AG04449 (cell line): ENCODE measurements at regions not wholly inside any gene's neighbourhood (a gene's known extent, or its start where the extent isn't known, plus 50 kb on each side); places are given as distances from the start of the nearest gene placed in this dataset.

ENCODE experiments used
- CTCF ChIA-PET: fragments of 350-600 bp; formaldehyde crosslinking; extraction: SDS; loops from one replicate; lab custom pipeline; 2021; ENCODE audit warnings: antibody characterized with exemption; lab: Yijun Ruan, JAX
- POLR2A ChIA-PET: fragments of 400-600, 350-600 bp; formaldehyde crosslinking; extraction: SDS; loops from one replicate; lab custom pipeline; 2020; ENCODE audit warnings: antibody characterized with exemption, inconsistent platforms; lab: Yijun Ruan, JAX
- DNase-seq: peaks from one replicate; pipeline ENCODE4 v3.0.0-alpha.2; 2010; ENCODE audit warnings: low read depth, low spot score
- H3K4me3 ChIP-seq: 2 replicates; pipeline ENCODE4 v1.5.1; 2011; ENCODE audit warnings: low read depth, mild to moderate bottlenecking, control low read depth, low read length
- CTCF ChIP-seq: IDR thresholded peaks from one replicate; pipeline ENCODE4 v1.5.1; 2011; ENCODE audit warnings: mild to moderate bottlenecking, moderate library complexity, low read length, control low read depth, inconsistent platforms; ENCODE audit not compliant: insufficient read depth; ENCODE audit errors: missing control alignments

DNA sequence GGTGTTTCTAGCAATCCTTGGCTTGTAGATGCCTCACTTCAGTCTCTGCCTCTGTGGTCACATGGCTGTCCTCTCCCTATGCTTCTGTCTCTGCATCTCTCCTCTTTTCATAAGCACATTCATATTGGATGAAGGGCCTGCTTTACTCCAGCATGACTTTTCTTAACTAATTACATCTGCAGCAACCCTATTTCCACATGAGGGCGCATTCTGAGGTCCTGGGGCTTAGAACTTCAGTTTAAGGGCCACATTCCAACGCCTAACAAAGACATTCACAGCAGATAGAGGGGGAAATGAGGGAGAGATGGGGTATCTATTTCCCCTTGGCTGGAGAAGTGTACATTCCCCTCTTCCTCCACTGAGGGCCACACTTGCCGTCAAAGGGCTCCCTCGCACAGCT is 489.1 kb upstream of the SALL1 start:
- no peak for DNase-seq
- no peak overlapping the region for H3K4me3 ChIP-seq
- TF ChIP-seq CTCF = no peak
- ChIA-PET POLR2A (no interaction called here), CTCF (no interaction called here)

DNA sequence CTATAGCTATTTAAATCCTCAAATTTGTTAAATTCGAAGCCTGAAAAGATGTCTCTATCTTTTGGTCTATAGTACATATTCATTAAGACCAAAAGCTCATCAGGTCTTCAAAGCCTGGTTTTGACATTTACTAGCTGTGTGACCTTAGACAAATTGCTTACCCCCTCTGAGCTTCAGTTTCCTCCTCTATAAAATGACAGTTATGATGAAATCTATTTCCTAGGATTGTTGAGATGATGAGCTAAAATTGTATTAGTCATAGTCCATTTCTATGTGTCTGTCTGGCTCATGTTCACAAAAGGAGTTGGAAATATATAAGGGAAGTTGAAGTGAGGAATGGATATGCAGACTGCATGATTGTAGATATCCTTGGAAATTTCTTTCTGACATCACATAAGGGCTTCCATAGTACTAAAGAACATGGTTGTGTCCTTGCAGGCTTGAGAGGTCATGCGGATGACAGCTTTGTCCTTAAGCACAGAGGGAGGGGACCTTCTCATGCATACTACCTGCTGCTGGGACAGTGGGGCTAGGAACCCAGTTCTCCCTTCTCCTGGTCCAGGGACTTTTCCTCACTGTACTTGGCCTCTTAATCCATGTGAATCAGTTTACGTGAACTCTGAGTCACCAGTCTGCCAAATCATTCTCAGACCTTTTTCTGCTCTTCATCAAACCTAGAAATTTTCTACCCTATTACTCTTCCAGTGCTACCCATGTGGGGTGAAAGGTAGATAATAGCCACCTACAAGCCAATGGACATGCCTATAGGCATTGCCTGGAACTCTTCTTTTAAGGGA is 487.5 kb upstream of the SALL1 start:
- POLR2A ChIA-PET = interaction anchor here (0.8 kb wide), 1 partner anchor 486 kb away, joined by 3 read pairs; no protein-coding TSS in a partner anchor
- DNase-seq = no peak
- no peak for TF ChIP-seq CTCF
- H3K4me3 ChIP-seq = no peak overlapping the region
- CTCF ChIA-PET = no interaction called here

DNA sequence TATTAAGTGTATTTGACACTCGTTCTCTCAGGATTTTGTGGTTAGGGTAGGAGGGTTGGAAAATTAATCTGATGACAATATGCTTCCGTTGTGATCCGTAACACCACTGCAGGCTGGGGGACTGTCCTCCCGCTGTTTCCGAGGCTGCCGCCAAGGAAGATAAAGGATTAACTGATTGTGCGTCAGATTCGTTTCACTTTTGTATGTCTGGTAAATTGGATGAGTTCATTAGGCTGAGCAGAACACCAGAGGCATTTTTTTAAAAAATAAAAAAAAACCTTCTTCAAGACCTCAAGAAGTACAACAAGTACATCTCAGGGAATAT is 486.7 kb upstream of the SALL1 start:
- no peak overlapping the region; the same call in 1 of the 2 replicates for H3K4me3 ChIP-seq
- ChIA-PET CTCF (no interaction called here), POLR2A (interaction anchor here (0.8 kb wide), 1 partner anchor 485 kb away, joined by 3 read pairs; no protein-coding TSS in a partner anchor)
- TF ChIP-seq CTCF = no peak
- DNase-seq = no peak

DNA sequence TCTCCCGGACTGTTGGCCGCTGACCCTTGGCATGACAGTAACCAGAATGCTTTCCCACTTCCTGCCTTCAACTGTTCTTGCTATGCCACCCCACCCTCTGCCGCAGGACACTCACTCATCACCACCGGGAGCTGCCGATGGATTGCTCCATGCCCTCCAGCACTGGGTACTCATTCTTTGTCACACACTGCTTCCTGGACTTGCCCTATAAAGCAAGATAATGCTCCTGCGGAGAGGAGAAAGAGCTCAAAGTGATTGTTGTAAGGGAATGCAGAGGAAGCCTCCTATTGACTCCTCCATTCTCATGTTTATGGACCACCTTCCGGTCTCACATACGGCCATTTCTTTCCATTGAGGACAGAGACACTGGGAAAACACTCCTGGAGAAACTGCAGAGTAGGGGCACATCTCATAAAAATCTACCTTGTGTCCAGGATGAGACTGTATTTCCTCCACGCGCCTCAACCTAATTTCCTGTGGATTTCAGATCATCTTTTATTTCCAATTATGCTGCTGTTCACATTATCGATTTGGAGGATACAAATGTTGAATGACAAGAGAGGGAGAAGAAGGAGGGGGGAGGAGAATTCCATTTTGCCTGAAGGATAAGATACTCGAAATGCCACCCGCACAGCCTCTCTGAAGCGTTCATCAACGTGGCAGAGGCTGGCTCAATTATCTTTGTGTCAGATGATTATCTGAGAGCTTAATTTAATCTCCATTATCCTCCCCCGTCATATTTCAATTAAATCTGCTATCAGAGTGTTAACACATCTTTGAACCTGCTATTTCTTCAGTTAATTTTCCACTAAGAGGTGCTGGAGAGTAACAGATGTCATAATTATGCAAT is 486.1 kb upstream of the SALL1 start:
- CTCF ChIA-PET = no interaction called here
- no peak for TF ChIP-seq CTCF
- no peak for DNase-seq
- no peak overlapping the region; the same call in 1 of the 2 replicates for H3K4me3 ChIP-seq
- POLR2A ChIA-PET = no interaction called here

DNA sequence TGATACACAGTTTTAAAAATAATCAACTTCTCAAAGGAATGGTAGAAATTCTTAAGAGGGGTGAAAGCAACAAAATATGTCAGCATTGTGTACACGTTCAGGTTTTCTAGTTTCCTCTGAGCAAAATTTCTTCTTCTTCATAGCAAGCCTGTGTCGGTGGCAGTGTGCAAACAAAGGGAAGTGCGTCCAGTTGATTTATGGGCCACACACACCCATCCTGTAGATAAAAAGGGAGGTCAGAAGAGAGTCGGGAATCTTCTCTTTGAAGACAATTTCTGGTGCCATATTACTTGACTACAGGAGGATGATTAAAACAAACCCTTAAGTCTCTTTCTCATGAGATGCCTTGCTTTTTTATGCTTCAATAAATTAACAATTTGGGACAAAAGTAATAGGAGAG is 484.1 kb upstream of the SALL1 start:
- no peak overlapping the region for H3K4me3 ChIP-seq
- ChIA-PET POLR2A (no interaction called here), CTCF (no interaction called here)
- DNase-seq = no peak
- no peak for TF ChIP-seq CTCF

GRCh38 chr16:51630076-51630475 is 479.0 kb upstream of the SALL1 start:
- no peak for DNase-seq
- H3K4me3 ChIP-seq = no peak overlapping the region
- CTCF ChIA-PET = no interaction called here
- POLR2A ChIA-PET = no interaction called here
- TF ChIP-seq CTCF = no peak
